ENCODE measurements at regions not wholly inside any gene's neighbourhood (a gene's known extent, or its start where the extent isn't known, plus 50 kb on each side); places are given as distances from the start of the nearest gene placed in this dataset.

GRCh38 chr13:76646946-76647345 lies 239.3 kb downstream of the KCTD12 start:
- no peak for DNase-seq

GRCh38 chr13:76645632-76646031 lies 240.6 kb downstream of the KCTD12 start:
- DNase-seq = no peak

- DNase-seq = no peak
These were observed 241.3 kb downstream of the KCTD12 start for GRCh38 chr13:76644906-76645305.

GRCh38 chr13:76643596-76643995 lies 242.6 kb downstream of the KCTD12 start:
- DNase-seq = no peak

GRCh38 chr13:76641056-76641455 lies 245.1 kb downstream of the KCTD12 start:
- DNase-seq = no peak

GRCh38 chr13:76638882-76639281 lies 247.3 kb downstream of the KCTD12 start:
- no peak for DNase-seq

- DNase-seq = no peak
These were observed 248.0 kb downstream of the KCTD12 start for GRCh38 chr13:76638181-76638580.

GRCh38 chr13:76637641-76638141 lies 248.5 kb downstream of the KCTD12 start:
- DNase-seq = no peak

GRCh38 chr13:76636829-76637228 lies 249.4 kb downstream of the KCTD12 start:
- no peak for DNase-seq

GRCh38 chr13:76635232-76636230 lies 250.7 kb downstream of the KCTD12 start:
- DNase-seq = no peak

GRCh38 chr13:76634431-76635191 lies 251.6 kb downstream of the KCTD12 start:
- DNase-seq = no peak

GRCh38 chr13:76632401-76633044 lies 253.7 kb downstream of the KCTD12 start:
- no peak for DNase-seq

- DNase-seq = no peak
These were observed 255.5 kb downstream of the KCTD12 start for GRCh38 chr13:76630629-76631230.

GRCh38 chr13:76622315-76623040 lies 263.7 kb downstream of the KCTD12 start:
- no peak for DNase-seq

GRCh38 chr13:76621705-76622104 lies 264.5 kb downstream of the KCTD12 start:
- no peak for DNase-seq

- no peak for DNase-seq
These were observed 266.2 kb downstream of the KCTD12 start for GRCh38 chr13:76620036-76620435.

GRCh38 chr13:76619631-76620030 lies 266.6 kb downstream of the KCTD12 start:
- no peak for DNase-seq

GRCh38 chr13:76610819-76611415 lies 275.3 kb downstream of the KCTD12 start:
- no peak for DNase-seq

GRCh38 chr13:76609643-76610042 lies 276.6 kb downstream of the KCTD12 start:
- no peak for DNase-seq

- no peak for DNase-seq
These were observed 278.3 kb downstream of the KCTD12 start for GRCh38 chr13:76607866-76608265.

GRCh38 chr13:76600081-76600480 lies 286.1 kb downstream of the KCTD12 start:
- no peak for DNase-seq

- no peak for DNase-seq
These were observed 288.3 kb downstream of the KCTD12 start for GRCh38 chr13:76597868-76598267.
